Pancreas (tissue), 10 donors: ENCODE measurements at regions not wholly inside any gene's neighbourhood (a gene's known extent, or its start where the extent isn't known, plus 50 kb on each side); places are given as distances from the start of the nearest gene placed in this dataset.
"Not testable (repeated sequence)": the region's sequence is repeated elsewhere in the genome, so short reads cannot be mapped to it uniquely, and the experiment has no call there.

Source experiments
- ATAC-seq, 4 donors: fragments of 200-7000 bp; cut with Tn5 transposase; one replicate each; pipeline versions ENCODE4 v1.8.0 to v1.9.1; 2020; ENCODE audit warnings: mild to moderate bottlenecking in 4 of 4, moderate library complexity in 4 of 4
- DNase-seq, 6 donors: peaks; one replicate each; pipeline ENCODE4 v3.0.0-alpha.2; 2020
- FAIRE-seq: peaks from 2 replicates; lab custom pipeline; 2012; peaks lifted over from hg19 to GRCh38; lab: Jason Lieb, UNC
- H3K27ac ChIP-seq, 4 donors: fragments of 200-600 bp; sonication (generic); 1 replicate in 3 of 4; 2 replicates in 1 of 4; pipeline versions ENCODE4 v1.5.0 to v1.8.0; 2020
- H3K27me3 ChIP-seq, 4 donors: fragments of 200-600 bp; one replicate each; pipeline ENCODE4 v1.8.0; 2021
- H3K36me3 ChIP-seq, 3 donors: fragments of 200-600 bp; sonication (generic) in 1 of 3; one replicate each; pipeline versions ENCODE4 v1.5.0 to v1.8.0; 2020 to 2021
- H3K4me1 ChIP-seq, 3 donors: fragments of 200-600 bp; one replicate each; pipeline ENCODE4 v1.8.0; 2021
- H3K4me3 ChIP-seq, 4 donors: fragments of 200-600 bp; sonication (generic) in 2 of 4; one replicate each; pipeline versions ENCODE4 v1.5.0 to v1.8.0; 2020 to 2021
- H3K9me3 ChIP-seq, 4 donors: fragments of 200-600 bp; one replicate each; pipeline ENCODE4 v1.8.0; 2021
- WGBS, 2 donors: extraction: QIAGEN DNeasy Blood & Tissue Kit; methylation state at CpG; one replicate each; pipeline ENCODE4 v1.1.7; 2013; 5-methylcytosine and 5-hydroxymethylcytosine counted together
- intact Hi-C, 3 donors: fragments of 100-400 bp; cut with DNase I; formaldehyde crosslinking; loops; one replicate each; pipeline versions ENCODE4 v1.11.1 to v1.14.2; 2022
- donor health status: healthy with polysubstance abuse.
- donor health status: DM: no; HTN: no; CAD: no; lungs with moderate emphysema.
- donor health status: DM: no; HTN: no; CAD: no.
- donor health status: control.
- donor health status: control.
- donor health status: Bipolar disorder and iron deficiency.
- donor health status: DM: yes; HTN: yes; CAD: no.
- donor health status: DM: no; HTN: no; CAD: no.
- donor health status: DM: no; HTN: no; CAD: no.
- donor health status: DM: yes; HTN: yes; CAD: no.

- 8 to 10% methylated on average over 12 of the region's 22 CpGs for WGBS, 2 donors
- H3K9me3 ChIP-seq, H3K4me1 ChIP-seq, H3K4me3 ChIP-seq, H3K36me3 ChIP-seq, FAIRE-seq, intact Hi-C loops, H3K27me3 ChIP-seq: not testable (repeated sequence)
- peak in 5 of 6 donors; percentile 64 to 83 (median 68) for DNase-seq
- peak; percentile 88 to 93 (median 92) for ATAC-seq
- peak overlapping the region in 1 of 4 donors; percentile 60 for H3K27ac ChIP-seq
Measured at GRCh38 chr1:149708192-149708853, 74.2 kb upstream of the FCGR1A start.

GRCh38 chr1:149711651-149712050 is 70.8 kb upstream of the FCGR1A start:
- intact Hi-C loops, H3K27me3 ChIP-seq, H3K36me3 ChIP-seq, H3K9me3 ChIP-seq, H3K4me1 ChIP-seq, DNase-seq, FAIRE-seq, H3K27ac ChIP-seq, H3K4me3 ChIP-seq: not testable (repeated sequence)
- whole genome bisulfite sequencing, 2 donors, result 40 to 41% methylated on average over 1 of the region's 12 CpGs
- ATAC-seq, result peak; percentile 65 to 82 (median 76)

GRCh38 chr1:149712154-149712927 is 70.2 kb upstream of the FCGR1A start:
- peak in 3 of 6 donors; percentile 4 to 55 (median 24) for DNase-seq
- H3K4me3 ChIP-seq, H3K36me3 ChIP-seq, FAIRE-seq, intact Hi-C loops, H3K27ac ChIP-seq, H3K9me3 ChIP-seq, H3K27me3 ChIP-seq, H3K4me1 ChIP-seq: not testable (repeated sequence)
- 45 to 48% methylated on average over 23 of the region's 30 CpGs for WGBS, 2 donors
- ATAC-seq, result peak; percentile 32 to 65 (median 46)

GRCh38 chr1:149713513-149713912 is 69.0 kb upstream of the FCGR1A start:
- FAIRE-seq, H3K27ac ChIP-seq, H3K27me3 ChIP-seq, H3K4me3 ChIP-seq, intact Hi-C loops, H3K4me1 ChIP-seq, H3K9me3 ChIP-seq, H3K36me3 ChIP-seq, ATAC-seq, DNase-seq: not testable (repeated sequence)
- 43 to 50% methylated on average over 2 to 3 of the region's 6 CpGs for WGBS, 2 donors

- DNase-seq, H3K4me1 ChIP-seq, H3K9me3 ChIP-seq, H3K27ac ChIP-seq, H3K27me3 ChIP-seq, intact Hi-C loops, FAIRE-seq, H3K4me3 ChIP-seq, H3K36me3 ChIP-seq: not testable (repeated sequence)
- peak in 2 of 4 donors; percentile 40 to 45 for ATAC-seq
- WGBS, 2 donors, result 27 to 38% methylated on average over 1 of the region's 4 CpGs
Measured at GRCh38 chr1:149713952-149714351, 68.5 kb upstream of the FCGR1A start.

- ATAC-seq, FAIRE-seq, H3K4me1 ChIP-seq, H3K9me3 ChIP-seq, H3K4me3 ChIP-seq, H3K27ac ChIP-seq, intact Hi-C loops, H3K36me3 ChIP-seq, H3K27me3 ChIP-seq, DNase-seq: not testable (repeated sequence)
- WGBS, 2 donors, result no CpG with 5 or more reads among the region's 3 CpGs
Measured at GRCh38 chr1:149724618-149725302, 57.7 kb upstream of the FCGR1A start.

- ATAC-seq, H3K4me1 ChIP-seq, intact Hi-C loops, H3K36me3 ChIP-seq, H3K9me3 ChIP-seq, H3K4me3 ChIP-seq, FAIRE-seq, H3K27ac ChIP-seq, DNase-seq, H3K27me3 ChIP-seq: not testable (repeated sequence)
- WGBS, 2 donors, result 86 to 96% methylated on average over 4 of the region's 4 CpGs
Measured at GRCh38 chr1:149726688-149727087, 55.8 kb upstream of the FCGR1A start.

DNA sequence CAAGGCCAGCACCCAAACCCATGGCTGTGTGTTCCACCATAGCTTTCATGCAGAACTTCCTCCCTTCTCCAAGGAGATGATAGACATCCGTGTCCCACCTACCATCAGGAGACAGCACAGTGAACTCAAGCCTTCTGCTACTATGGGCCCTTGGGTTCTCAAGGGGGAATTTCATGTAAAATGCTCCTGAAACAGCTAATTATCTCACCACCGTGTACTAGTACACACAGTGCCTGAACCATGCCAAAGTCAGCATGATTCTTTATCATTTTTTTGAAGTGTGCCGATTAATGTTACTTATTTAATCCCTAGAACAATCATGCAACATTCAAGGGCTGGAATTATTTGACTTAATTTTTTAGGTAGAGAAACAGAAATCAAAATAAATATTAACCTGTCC is 53.9 kb upstream of the FCGR1A start:
- FAIRE-seq, H3K9me3 ChIP-seq, H3K27me3 ChIP-seq, DNase-seq, H3K4me1 ChIP-seq, H3K27ac ChIP-seq, H3K4me3 ChIP-seq, intact Hi-C loops, H3K36me3 ChIP-seq: not testable (repeated sequence)
- WGBS, 2 donors, result no CpG with 5 or more reads among the region's 3 CpGs
- ATAC-seq, result peak in 2 of 4 donors; percentile 64 to 87
